Endothelial cell of umbilical vein (primary cell): ENCODE measurements at regions not wholly inside any gene's neighbourhood (a gene's known extent, or its start where the extent isn't known, plus 50 kb on each side); places are given as distances from the start of the nearest gene placed in this dataset.

Source experiments
- EZH2 ChIP-seq: IDR thresholded peaks from 2 replicates; pipeline ENCODE4 v1.6.1; 2012; ENCODE audit warnings: borderline replicate concordance, low read depth, mild to moderate bottlenecking, moderate library complexity, low read length, inconsistent platforms; ENCODE audit not compliant: severe bottlenecking
- JUN ChIP-seq: IDR thresholded peaks from 2 replicates; pipeline ENCODE4 v1.6.1; 2011; ENCODE audit warnings: borderline replicate concordance, low read depth; ENCODE audit not compliant: insufficient read length, insufficient read depth
- POLR2A ChIP-seq: IDR thresholded peaks from 2 replicates; pipeline ENCODE4 v1.6.1; 2012; ENCODE audit warnings: low read depth, mild to moderate bottlenecking, control low read depth, low read length
- POLR2AphosphoS5 ChIP-seq: IDR thresholded peaks from 2 replicates; pipeline ENCODE4 v1.6.1; 2012; ENCODE audit warnings: low read depth, mild to moderate bottlenecking, control low read depth, low read length, moderate library complexity; ENCODE audit not compliant: insufficient read depth
- TF ChIP-seq, protein P1 (sequence below), 2 donors: IDR thresholded peaks; 1 replicate in 1 of 2; 2 replicates in 1 of 2; pipeline ENCODE4 v1.5.1; 2011; ENCODE audit warnings: low read length in 2 of 2, mild to moderate bottlenecking in 2 of 2, moderate library complexity in 2 of 2, control low read depth in 1 of 2, inconsistent platforms in 1 of 2, low read depth in 1 of 2; ENCODE audit not compliant: insufficient read depth in 1 of 2; ENCODE audit errors: extremely low read depth in 1 of 2
- TF ChIP-seq, protein P2 (sequence below): IDR thresholded peaks from 2 replicates; pipeline ENCODE4 v1.6.1; 2011; ENCODE audit not compliant: insufficient read depth, insufficient read length

DNA sequence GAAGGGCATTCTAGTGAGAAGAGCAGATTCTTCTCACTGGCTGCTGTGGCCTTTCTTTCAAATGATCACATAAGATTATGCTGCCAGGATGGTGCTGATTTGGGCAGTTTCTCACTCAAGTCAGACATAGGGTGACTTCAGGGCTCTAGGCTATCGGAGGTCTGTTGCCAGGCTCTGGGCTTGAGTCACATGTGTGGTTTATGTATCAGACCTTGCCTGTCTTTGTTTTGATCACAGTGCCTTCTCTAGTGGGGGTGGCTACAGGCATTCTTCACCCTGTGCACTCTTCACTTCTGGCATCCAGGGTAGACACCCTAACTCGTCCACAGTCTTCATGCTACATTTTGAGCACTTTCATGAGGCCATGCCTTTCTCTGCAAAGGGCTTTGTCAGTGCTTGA lies 823.7 kb upstream of the MAN1A1 start:
- TF ChIP-seq EZH2 = no peak
- no peak for TF ChIP-seq POLR2A
- TF ChIP-seq, protein P1, sequence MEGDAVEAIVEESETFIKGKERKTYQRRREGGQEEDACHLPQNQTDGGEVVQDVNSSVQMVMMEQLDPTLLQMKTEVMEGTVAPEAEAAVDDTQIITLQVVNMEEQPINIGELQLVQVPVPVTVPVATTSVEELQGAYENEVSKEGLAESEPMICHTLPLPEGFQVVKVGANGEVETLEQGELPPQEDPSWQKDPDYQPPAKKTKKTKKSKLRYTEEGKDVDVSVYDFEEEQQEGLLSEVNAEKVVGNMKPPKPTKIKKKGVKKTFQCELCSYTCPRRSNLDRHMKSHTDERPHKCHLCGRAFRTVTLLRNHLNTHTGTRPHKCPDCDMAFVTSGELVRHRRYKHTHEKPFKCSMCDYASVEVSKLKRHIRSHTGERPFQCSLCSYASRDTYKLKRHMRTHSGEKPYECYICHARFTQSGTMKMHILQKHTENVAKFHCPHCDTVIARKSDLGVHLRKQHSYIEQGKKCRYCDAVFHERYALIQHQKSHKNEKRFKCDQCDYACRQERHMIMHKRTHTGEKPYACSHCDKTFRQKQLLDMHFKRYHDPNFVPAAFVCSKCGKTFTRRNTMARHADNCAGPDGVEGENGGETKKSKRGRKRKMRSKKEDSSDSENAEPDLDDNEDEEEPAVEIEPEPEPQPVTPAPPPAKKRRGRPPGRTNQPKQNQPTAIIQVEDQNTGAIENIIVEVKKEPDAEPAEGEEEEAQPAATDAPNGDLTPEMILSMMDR (IDR thresholded peaks at IDR 0.05; ENCODE audit: extremely low read depth in 1 of 2, insufficient read depth in 1 of 2, low read depth in 1 of 2, low read length in 2 of 2) = no peak
- TF ChIP-seq JUN = no peak
- no peak for TF ChIP-seq POLR2AphosphoS5
- TF ChIP-seq, protein P2, sequence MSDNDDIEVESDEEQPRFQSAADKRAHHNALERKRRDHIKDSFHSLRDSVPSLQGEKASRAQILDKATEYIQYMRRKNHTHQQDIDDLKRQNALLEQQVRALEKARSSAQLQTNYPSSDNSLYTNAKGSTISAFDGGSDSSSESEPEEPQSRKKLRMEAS = no peak
